ENCODE measurements at regions not wholly inside any gene's neighbourhood (a gene's known extent, or its start where the extent isn't known, plus 50 kb on each side); places are given as distances from the start of the nearest gene placed in this dataset.

DNA sequence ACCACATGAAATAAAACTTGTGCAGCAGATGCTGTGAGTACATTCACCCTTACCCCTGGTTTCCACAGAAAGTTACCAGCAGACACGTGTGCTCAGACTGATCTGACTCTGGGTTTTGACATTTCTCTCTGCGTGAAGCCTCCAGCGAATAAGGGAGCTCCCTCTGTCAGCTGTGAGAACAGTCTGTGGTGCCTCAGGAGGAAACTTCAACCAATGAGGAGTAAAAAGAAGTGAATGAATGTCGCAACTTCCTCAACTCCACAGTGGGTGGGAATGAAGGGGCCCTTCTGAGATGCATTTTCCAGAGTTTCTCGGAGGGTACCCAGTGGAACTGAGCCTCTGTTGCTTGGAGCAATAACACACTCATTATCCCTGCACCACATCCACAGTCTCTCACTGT lies 743.4 kb downstream of the TNS3 start:
- TF ChIP-seq EZH2 (IDR thresholded peaks at IDR 0.05), result no peak
- no peak for TF ChIP-seq POLR2AphosphoS5 (IDR thresholded peaks at IDR 0.05; ENCODE audit: borderline replicate concordance, low read depth, low read length)

All from SK-N-MC (cell line).